Stomach (tissue), 8 donors: ENCODE measurements at regions not wholly inside any gene's neighbourhood (a gene's known extent, or its start where the extent isn't known, plus 50 kb on each side); places are given as distances from the start of the nearest gene placed in this dataset.
A peak's percentile ranks its signal among the peaks of the same experiment; 100 is the strongest.

Source experiments
- DNase-seq, 2 donors: peaks; one replicate each; pipeline versions ENCODE4 v3.0.0 to v3.0.0-alpha.2; 2013 to 2019
- H3K27ac ChIP-seq, 5 donors: fragments of 200-600 bp in 4 of 5; sonication (generic) in 4 of 5; one replicate each; pipeline ENCODE4 v1.5.1; 2013 to 2019; ENCODE audit warnings: mild to moderate bottlenecking in 1 of 5, moderate library complexity in 1 of 5
- H3K27me3 ChIP-seq, 3 donors: fragments of 200-600 bp; sonication (generic); one replicate each; pipeline ENCODE4 v1.5.1; 2017 to 2019; ENCODE audit warnings: mixed run types in 1 of 3
- H3K36me3 ChIP-seq, 4 donors: fragments of 200-600 bp; sonication (generic); 1 replicate in 3 of 4; 2 replicates in 1 of 4; pipeline ENCODE4 v1.5.1; 2016 to 2019
- H3K4me1 ChIP-seq, 4 donors: fragments of 200-600 bp; sonication (generic); one replicate each; pipeline ENCODE4 v1.5.1; 2016 to 2019
- H3K4me3 ChIP-seq, 4 donors: fragments of 200-600 bp; sonication (generic) in 3 of 4; one replicate each; pipeline ENCODE4 v1.5.1; 2016 to 2019; ENCODE audit warnings: mild to moderate bottlenecking in 1 of 4
- H3K9me3 ChIP-seq, 4 donors: fragments of 200-600 bp; sonication (generic); one replicate each; pipeline ENCODE4 v1.5.1; 2016 to 2019
- CTCF ChIP-seq, 7 experiments: fragments of 450-650 bp in 4 of 7; fragments of 200-600 bp in 3 of 7; sonication (generic) in 3 of 7; IDR thresholded peaks; one replicate each; pipeline ENCODE4 v1.5.1; 2016 to 2019; ENCODE audit warnings: antibody characterized with exemption in 7 of 7, control low read depth in 2 of 7, mild to moderate bottlenecking in 1 of 7
- EP300 ChIP-seq: sonication (generic); formaldehyde crosslinking; IDR thresholded peaks from one replicate; pipeline ENCODE4 v1.6.1; 2017; ENCODE audit warnings: antibody characterized with exemption
- POLR2A ChIP-seq, 4 donors: fragments of 450-650 bp; IDR thresholded peaks; one replicate each; pipeline ENCODE4 v1.6.1; 2016; ENCODE audit warnings: antibody characterized with exemption in 4 of 4, control low read depth in 2 of 4, mild to moderate bottlenecking in 1 of 4, moderate library complexity in 1 of 4
- POLR2AphosphoS5 ChIP-seq, 3 donors: sonication (generic); formaldehyde crosslinking; IDR thresholded peaks; one replicate each; pipeline ENCODE4 v1.6.1; 2016; ENCODE audit warnings: antibody characterized with exemption in 3 of 3
- WGBS, 5 donors: extraction: QIAGEN DNeasy Blood & Tissue Kit in 3 of 5; methylation state at CpG; one replicate each; pipeline versions ENCODE4 v1.1.5 to v1.1.7; 2013 to 2018; 5-methylcytosine and 5-hydroxymethylcytosine counted together
- intact Hi-C: fragments of 100-400 bp; cut with DNase I; formaldehyde crosslinking; loops from one replicate; pipeline ENCODE4 v1.15.1; 2023; ENCODE audit warnings: low total_unique reads
- donor health status: healthy with polysubstance abuse.
- donor health status: Bipolar disorder and iron deficiency.
- donor health status: healthy.

DNA sequence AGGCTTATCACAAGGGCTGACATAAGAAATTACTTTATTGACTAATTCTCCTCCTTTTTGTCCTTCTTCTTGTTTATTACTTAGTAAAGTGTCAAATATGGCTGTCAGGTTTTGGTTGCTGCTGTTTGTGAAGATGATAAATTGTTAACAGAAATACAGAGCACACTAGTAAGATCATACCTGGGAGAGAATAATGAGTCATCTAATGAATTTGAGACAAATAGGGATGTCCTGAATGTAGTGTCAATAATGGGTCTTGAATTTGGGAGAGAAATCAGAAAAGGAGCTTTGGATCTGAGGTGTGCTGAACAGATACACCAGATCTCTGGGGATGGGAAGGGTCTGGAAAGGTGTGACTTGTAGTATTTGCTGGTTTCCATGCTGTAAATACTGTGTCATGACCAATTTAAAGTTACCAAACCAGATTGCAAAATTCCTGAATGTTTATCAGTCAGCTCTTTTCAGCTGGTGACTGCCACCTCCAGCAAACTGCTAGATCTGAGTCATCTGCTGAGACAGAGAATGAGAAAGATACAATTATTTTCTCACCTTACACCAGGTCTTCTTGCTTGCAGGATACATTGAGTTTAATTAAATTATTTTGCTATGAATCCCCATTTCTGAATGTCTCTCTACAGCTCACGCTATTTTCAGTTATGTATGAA lies 76.7 kb upstream of the SATB1 start:
- H3K4me3 ChIP-seq, result no peak overlapping the region
- H3K4me1 ChIP-seq, result no peaks in the 10 kb centered on the region
- H3K27me3 ChIP-seq, result no peaks in the 10 kb centered on the region
- H3K9me3 ChIP-seq, result no peaks in the 10 kb centered on the region
- intact Hi-C loops, result no loop called here
- no peak for TF ChIP-seq EP300
- no peak for TF ChIP-seq CTCF (IDR thresholded peaks at IDR 0.05)
- TF ChIP-seq POLR2AphosphoS5 (IDR thresholded peaks at IDR 0.05), result no peak
- no peak for TF ChIP-seq POLR2A (IDR thresholded peaks at IDR 0.05)
- no peaks in the 10 kb centered on the region for H3K36me3 ChIP-seq
- H3K27ac ChIP-seq, result no peak overlapping the region
- 81 to 90% (median 86%) methylated on average over 1 of the region's 1 CpG for WGBS, 5 donors
- DNase-seq, result no peak

DNA sequence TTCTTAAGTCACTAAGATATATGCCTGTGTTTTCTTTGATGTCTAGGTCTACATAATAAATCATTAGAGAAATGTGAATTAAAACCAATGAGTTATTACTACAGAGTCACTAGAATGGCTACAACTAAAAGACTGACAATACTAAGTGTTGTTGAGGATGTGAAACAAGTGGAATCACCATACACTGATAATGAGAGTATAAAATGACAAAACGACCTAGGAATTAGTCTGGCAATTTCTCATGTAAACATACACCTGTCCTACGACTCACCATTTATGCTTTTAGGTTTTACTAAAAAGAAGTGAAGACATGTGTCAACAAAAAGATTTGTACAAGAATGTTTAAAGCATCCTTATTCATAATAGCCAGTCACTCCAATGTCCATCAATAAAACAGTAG lies 75.2 kb upstream of the SATB1 start:
- Histone ChIP-seq H3K4me1 (no peaks in the 10 kb centered on the region), H3K4me3 (no peak overlapping the region), H3K9me3 (no peaks in the 10 kb centered on the region), H3K36me3 (no peaks in the 10 kb centered on the region), H3K27ac (no peak overlapping the region), H3K27me3 (no peaks in the 10 kb centered on the region)
- 67 to 77% (median 73%) methylated on average over 2 of the region's 2 CpGs for WGBS, 5 donors
- no peak for TF ChIP-seq POLR2AphosphoS5 (IDR thresholded peaks at IDR 0.05)
- TF ChIP-seq POLR2A (IDR thresholded peaks at IDR 0.05), result no peak
- TF ChIP-seq CTCF (IDR thresholded peaks at IDR 0.05), result no peak
- TF ChIP-seq EP300, result no peak
- intact Hi-C loops, result no loop called here
- no peak for DNase-seq

DNA sequence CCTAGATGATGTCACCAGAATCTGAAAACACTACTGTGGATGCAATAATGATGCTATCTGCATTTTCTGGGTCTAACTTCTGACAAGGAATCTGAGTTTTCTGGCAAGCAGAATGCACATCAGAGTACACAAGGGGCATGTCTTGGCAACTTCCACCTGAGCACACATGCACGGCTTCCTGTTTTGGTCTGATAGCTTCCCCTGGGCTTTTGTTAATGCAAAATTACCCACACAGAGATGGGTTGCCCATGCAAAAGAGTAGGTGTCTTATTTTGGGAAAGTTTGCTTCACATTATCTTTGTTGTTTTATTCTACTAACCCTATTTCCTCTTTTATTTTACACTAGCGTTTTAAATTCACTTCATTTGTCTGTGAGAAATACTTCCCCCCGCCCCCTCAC lies 74.2 kb upstream of the SATB1 start:
- Histone ChIP-seq H3K27me3 (no peaks in the 10 kb centered on the region), H3K4me3 (no peak overlapping the region), H3K36me3 (no peaks in the 10 kb centered on the region), H3K9me3 (no peaks in the 10 kb centered on the region), H3K4me1 (no peaks in the 10 kb centered on the region), H3K27ac (no peak overlapping the region)
- peak in 1 of 2 donors; percentile 41 for DNase-seq
- 63 to 81% (median 71%) methylated on average over 3 of the region's 3 CpGs for WGBS, 5 donors
- TF ChIP-seq CTCF (IDR thresholded peaks at IDR 0.05) (no peak), POLR2AphosphoS5 (IDR thresholded peaks at IDR 0.05) (no peak), POLR2A (IDR thresholded peaks at IDR 0.05) (no peak), EP300 (no peak)
- intact Hi-C loops, result no loop called here

DNA sequence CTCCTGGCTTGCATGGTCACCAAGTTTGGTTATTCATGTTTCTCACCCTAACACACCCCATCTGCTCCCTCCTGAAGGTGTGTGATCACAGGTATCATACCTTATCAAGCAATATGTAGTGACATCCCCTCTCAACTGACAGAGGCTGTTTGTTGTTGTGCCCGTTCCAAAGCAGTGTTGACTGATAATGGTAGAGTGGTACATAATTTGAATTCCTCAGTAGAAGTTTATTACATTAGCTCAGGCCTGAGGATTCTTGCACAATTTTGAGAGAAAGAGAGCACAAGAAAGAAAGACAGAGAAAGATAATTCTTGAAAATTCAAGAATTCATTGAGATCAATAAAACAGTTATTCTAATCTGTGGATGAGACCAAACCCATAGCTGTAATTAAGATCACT lies 69.1 kb upstream of the SATB1 start:
- H3K27ac ChIP-seq, result no peak overlapping the region
- H3K27me3 ChIP-seq, result no peaks in the 10 kb centered on the region
- H3K9me3 ChIP-seq, result no peaks in the 10 kb centered on the region
- H3K4me3 ChIP-seq, result no peak overlapping the region
- no peaks in the 10 kb centered on the region for H3K36me3 ChIP-seq
- intact Hi-C loops, result no loop called here
- TF ChIP-seq EP300 (no peak), POLR2AphosphoS5 (IDR thresholded peaks at IDR 0.05) (no peak), POLR2A (IDR thresholded peaks at IDR 0.05) (no peak), CTCF (IDR thresholded peaks at IDR 0.05) (no peak)
- 83 to 95% (median 92%) methylated on average over 1 of the region's 1 CpG for WGBS, 5 donors
- no peaks in the 10 kb centered on the region for H3K4me1 ChIP-seq
- DNase-seq, result no peak
